ENCODE measurements at regions not wholly inside any gene's neighbourhood (a gene's known extent, or its start where the extent isn't known, plus 50 kb on each side); places are given as distances from the start of the nearest gene placed in this dataset. TPM values are rescaled to one million over a fixed set of nuclear protein-coding genes. Genes with fewer than 3 reads are reported as not detected.

GRCh38 chr10:20350509-20350908, 534.3 kb downstream of the PLXDC2 start:
- Histone ChIP-seq H3K18ac (ENCODE audit: low read length) (no peak overlapping the region), H2AFZ (ENCODE audit: low read length) (no peak overlapping the region), H2BK5ac (ENCODE audit: low read length) (no peak overlapping the region), H3K4ac (ENCODE audit: low read length) (no peak overlapping the region), H3K27ac (replicated peaks; ENCODE audit: low read length) (no peak overlapping the region), H3K23ac (ENCODE audit: low read depth, low read length, poor library complexity) (no peak overlapping the region), H4K91ac (ENCODE audit: low read depth, low read length, poor library complexity) (no peak overlapping the region), H3K4me1 (ENCODE audit: control insufficient read depth in 2 of 2, insufficient read depth in 1 of 2, low read depth in 1 of 2, low read length in 2 of 2) (no peaks in the 10 kb centered on the region), H2BK15ac (ENCODE audit: low read length) (no peak overlapping the region), H3K14ac (ENCODE audit: low read length) (no peak overlapping the region), H3K4me2 (ENCODE audit: insufficient read depth, low read length, poor library complexity, severe bottlenecking) (no peak overlapping the region), H3K27me3 (ENCODE audit: control insufficient read depth in 3 of 3, insufficient read depth in 3 of 3, low read depth in 1 of 3, low read length in 3 of 3) (no peaks in the 10 kb centered on the region), H2BK12ac (ENCODE audit: low read length) (no peak overlapping the region), H3K4me3 (ENCODE audit: low read length in 2 of 2) (no peak overlapping the region), H2BK120ac (ENCODE audit: low read depth, low read length) (no peak overlapping the region), H3K79me1 (ENCODE audit: low read depth, low read length) (no peaks in the 10 kb centered on the region), H3K9me3 (replicated peaks in 1 of 2; ENCODE audit: control insufficient read depth in 2 of 2, insufficient read depth in 1 of 2, low read depth in 1 of 2, low read length in 2 of 2) (no peaks in the 10 kb centered on the region), H3K9ac (ENCODE audit: low read depth, low read length, poor library complexity) (no peak overlapping the region), H4K8ac (ENCODE audit: low read depth, low read length) (no peak overlapping the region), H2AK5ac (ENCODE audit: low read depth, low read length) (no peak overlapping the region), H3K36me3 (replicated peaks in 1 of 2; ENCODE audit: control insufficient read depth in 2 of 2, insufficient read depth in 2 of 2, low read length in 2 of 2) (no peaks in the 10 kb centered on the region)
- DNase-seq (ENCODE audit: low spot score) = no peak
- no CpG with 5 or more reads among the region's 2 CpGs for WGBS, 2 donors (ENCODE audit: extremely low coverage in 2 of 2, insufficient read length in 2 of 2, insufficient replicate concordance in 1 of 2)

DNA sequence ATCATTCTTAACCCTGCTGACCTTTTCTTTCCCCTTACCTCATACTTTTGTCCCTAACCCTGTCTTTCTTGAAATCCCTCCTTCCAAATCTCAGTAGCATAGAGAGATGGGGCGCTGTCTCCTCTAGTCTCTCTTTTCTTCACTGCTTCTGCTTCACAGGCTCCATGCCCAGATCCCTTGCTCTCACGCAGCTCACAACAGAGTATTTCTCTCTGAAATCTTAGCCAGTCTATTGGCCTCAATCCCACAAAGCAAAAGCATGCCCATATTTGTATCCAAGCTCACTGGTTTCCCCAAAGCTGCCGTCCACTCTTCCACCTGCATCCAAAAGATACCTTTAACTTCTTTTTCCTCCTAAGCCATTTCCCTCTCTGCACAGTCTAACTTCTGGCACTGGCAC, 526.8 kb downstream of the PLXDC2 start:
- Histone ChIP-seq H2AK5ac (ENCODE audit: low read depth, low read length) (no peak overlapping the region), H3K36me3 (replicated peaks in 1 of 2; ENCODE audit: control insufficient read depth in 2 of 2, insufficient read depth in 2 of 2, low read length in 2 of 2) (no peaks in the 10 kb centered on the region), H3K9ac (ENCODE audit: low read depth, low read length, poor library complexity) (no peak overlapping the region), H3K4me3 (ENCODE audit: low read length in 2 of 2) (no peak overlapping the region), H3K79me1 (ENCODE audit: low read depth, low read length) (no peaks in the 10 kb centered on the region), H2BK120ac (ENCODE audit: low read depth, low read length) (no peak overlapping the region), H3K4ac (ENCODE audit: low read length) (no peak overlapping the region), H3K4me1 (ENCODE audit: control insufficient read depth in 2 of 2, insufficient read depth in 1 of 2, low read depth in 1 of 2, low read length in 2 of 2) (no peaks in the 10 kb centered on the region), H2AFZ (ENCODE audit: low read length) (no peak overlapping the region), H3K14ac (ENCODE audit: low read length) (no peak overlapping the region), H3K4me2 (ENCODE audit: insufficient read depth, low read length, poor library complexity, severe bottlenecking) (no peak overlapping the region), H3K23ac (ENCODE audit: low read depth, low read length, poor library complexity) (no peak overlapping the region), H4K91ac (ENCODE audit: low read depth, low read length, poor library complexity) (no peak overlapping the region), H3K18ac (ENCODE audit: low read length) (no peak overlapping the region), H2BK15ac (ENCODE audit: low read length) (no peak overlapping the region), H2BK5ac (ENCODE audit: low read length) (no peak overlapping the region), H4K8ac (ENCODE audit: low read depth, low read length) (no peak overlapping the region), H3K9me3 (replicated peaks in 1 of 2; ENCODE audit: control insufficient read depth in 2 of 2, insufficient read depth in 1 of 2, low read depth in 1 of 2, low read length in 2 of 2) (peaks cover 0 to 4% of the 10 kb centered on the region in 2 donors), H3K27ac (replicated peaks; ENCODE audit: low read length) (no peak overlapping the region), H3K27me3 (ENCODE audit: control insufficient read depth in 3 of 3, insufficient read depth in 3 of 3, low read depth in 1 of 3, low read length in 3 of 3) (no peaks in the 10 kb centered on the region), H2BK12ac (ENCODE audit: low read length) (no peak overlapping the region)
- DNase-seq (ENCODE audit: low spot score) = no peak
- no CpG with 5 or more reads among the region's 3 CpGs for WGBS, 2 donors (ENCODE audit: extremely low coverage in 2 of 2, insufficient read length in 2 of 2, insufficient replicate concordance in 1 of 2)

Small RNA genes lying in the stretch of these regions (small RNA-seq; reads per million reads assigned to genes)
- gene AL590032.1 (ENCODE audit: insufficient read depth) = not detected
- not detected for gene MIR4675 (ENCODE audit: insufficient read depth)

Measured in neuronal stem cell (in vitro differentiated cells).